Fibroblast of lung (primary cell): ENCODE measurements at regions not wholly inside any gene's neighbourhood (a gene's known extent, or its start where the extent isn't known, plus 50 kb on each side); places are given as distances from the start of the nearest gene placed in this dataset.

Source experiments
- DNase-seq, 2 donors: peaks; one replicate each; pipeline versions ENCODE4 v3.0.0 to v3.0.0-alpha.2; 2010; ENCODE audit warnings: low read depth in 2 of 2
- H2AFZ ChIP-seq: 2 replicates; pipeline ENCODE4 v1.5.1; 2012; ENCODE audit warnings: low read length, control low read depth, inconsistent platforms
- H3K27ac ChIP-seq: 2 replicates; pipeline ENCODE4 v1.5.1; 2011; ENCODE audit warnings: low read length, control low read depth; ENCODE audit not compliant: insufficient read depth
- H3K27me3 ChIP-seq: 2 replicates; pipeline ENCODE4 v1.5.1; 2011; ENCODE audit warnings: mild to moderate bottlenecking, low read length; ENCODE audit not compliant: control insufficient read depth, insufficient read depth
- H3K36me3 ChIP-seq: 2 replicates; pipeline ENCODE4 v1.5.1; 2011; ENCODE audit warnings: low read length; ENCODE audit not compliant: control insufficient read depth, insufficient read depth
- H3K4me1 ChIP-seq: 2 replicates; pipeline ENCODE4 v1.5.1; 2011; ENCODE audit warnings: low read length; ENCODE audit not compliant: control insufficient read depth, insufficient read depth; ENCODE audit errors: extremely low read depth
- H3K4me2 ChIP-seq: 2 replicates; pipeline ENCODE4 v1.5.1; 2011; ENCODE audit warnings: low read length, control low read depth; ENCODE audit not compliant: insufficient read depth; ENCODE audit errors: extremely low read depth
- H3K4me3 ChIP-seq, 4 experiments: fragments of 200-600 bp in 1 of 4; sonication (generic) in 1 of 4; replicated peaks in 1 of 4; 2 replicates each; pipeline ENCODE4 v1.5.1; 2011 to 2016; ENCODE audit warnings: low read length in 4 of 4, low read depth in 3 of 4, mild to moderate bottlenecking in 3 of 4, control low read depth in 2 of 4, inconsistent platforms in 1 of 4, mixed read lengths in 1 of 4; ENCODE audit not compliant: insufficient read depth in 1 of 4; ENCODE audit errors: control extremely low read depth in 1 of 4
- H3K79me2 ChIP-seq: 2 replicates; pipeline ENCODE4 v1.5.1; 2012; ENCODE audit warnings: mild to moderate bottlenecking, low read length, inconsistent platforms; ENCODE audit not compliant: control insufficient read depth, insufficient read depth
- H3K9ac ChIP-seq: 2 replicates; pipeline ENCODE4 v1.5.1; 2011; ENCODE audit warnings: mild to moderate bottlenecking, low read length, control low read depth; ENCODE audit not compliant: insufficient read depth
- H3K9me3 ChIP-seq: 2 replicates; pipeline ENCODE4 v1.5.1; 2012; ENCODE audit warnings: low read depth, low read length; ENCODE audit not compliant: control insufficient read depth, insufficient read depth
- H4K20me1 ChIP-seq: 2 replicates; pipeline ENCODE4 v1.5.1; 2011; ENCODE audit warnings: low read length; ENCODE audit not compliant: control insufficient read depth, insufficient read depth; ENCODE audit errors: extremely low read depth
- EZH2 ChIP-seq: IDR thresholded peaks from 2 replicates; pipeline ENCODE4 v1.5.1; 2012; ENCODE audit warnings: low read length, control low read depth, mild to moderate bottlenecking; ENCODE audit errors: missing control alignments
- TF ChIP-seq, protein P1 (sequence below), 2 donors: IDR thresholded peaks in 1 of 2; conservative IDR thresholded peaks in 1 of 2; 1 replicate in 1 of 2; 2 replicates in 1 of 2; pipeline ENCODE4 v1.5.1; 2011 to 2012; ENCODE audit warnings: low read length in 2 of 2, control low read depth in 1 of 2, inconsistent platforms in 1 of 2, low read depth in 1 of 2, mild to moderate bottlenecking in 1 of 2

DNA sequence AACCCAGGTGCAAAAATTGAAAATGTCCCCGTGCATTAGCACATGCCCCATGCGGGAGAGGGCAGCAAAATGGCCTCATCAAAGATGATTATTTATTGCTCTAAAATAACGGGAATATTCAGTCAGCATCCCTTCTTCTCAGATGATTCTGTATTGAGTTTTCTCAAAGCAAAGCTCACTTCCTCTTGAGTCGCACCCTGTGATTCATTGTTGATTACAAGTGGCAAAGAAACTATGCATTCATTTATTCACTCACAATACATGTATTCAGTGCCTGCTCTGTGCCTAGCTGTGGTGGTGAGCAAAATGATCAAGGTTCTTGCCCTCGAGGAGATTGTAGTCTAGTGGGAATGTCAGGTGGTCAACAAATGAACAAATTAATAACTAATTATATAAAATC lies 226.0 kb upstream of the KAZN start:
- H3K79me2 ChIP-seq, result no peaks in the 10 kb centered on the region
- TF ChIP-seq EZH2, result no peak
- TF ChIP-seq, protein P1, sequence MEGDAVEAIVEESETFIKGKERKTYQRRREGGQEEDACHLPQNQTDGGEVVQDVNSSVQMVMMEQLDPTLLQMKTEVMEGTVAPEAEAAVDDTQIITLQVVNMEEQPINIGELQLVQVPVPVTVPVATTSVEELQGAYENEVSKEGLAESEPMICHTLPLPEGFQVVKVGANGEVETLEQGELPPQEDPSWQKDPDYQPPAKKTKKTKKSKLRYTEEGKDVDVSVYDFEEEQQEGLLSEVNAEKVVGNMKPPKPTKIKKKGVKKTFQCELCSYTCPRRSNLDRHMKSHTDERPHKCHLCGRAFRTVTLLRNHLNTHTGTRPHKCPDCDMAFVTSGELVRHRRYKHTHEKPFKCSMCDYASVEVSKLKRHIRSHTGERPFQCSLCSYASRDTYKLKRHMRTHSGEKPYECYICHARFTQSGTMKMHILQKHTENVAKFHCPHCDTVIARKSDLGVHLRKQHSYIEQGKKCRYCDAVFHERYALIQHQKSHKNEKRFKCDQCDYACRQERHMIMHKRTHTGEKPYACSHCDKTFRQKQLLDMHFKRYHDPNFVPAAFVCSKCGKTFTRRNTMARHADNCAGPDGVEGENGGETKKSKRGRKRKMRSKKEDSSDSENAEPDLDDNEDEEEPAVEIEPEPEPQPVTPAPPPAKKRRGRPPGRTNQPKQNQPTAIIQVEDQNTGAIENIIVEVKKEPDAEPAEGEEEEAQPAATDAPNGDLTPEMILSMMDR (conservative IDR thresholded peaks at IDR 0.05 in 1 of 2, IDR thresholded peaks at IDR 0.05 in 1 of 2; ENCODE audit: low read depth in 1 of 2, low read length in 2 of 2), result no peak
- H2AFZ ChIP-seq, result no peak overlapping the region
- H3K4me3 ChIP-seq, result no peak overlapping the region
- no peaks in the 10 kb centered on the region for H3K4me1 ChIP-seq
- H3K9ac ChIP-seq, result no peak overlapping the region
- H3K9me3 ChIP-seq, result no peaks in the 10 kb centered on the region
- DNase-seq, result no peak
- H3K4me2 ChIP-seq, result no peak overlapping the region
- no peaks in the 10 kb centered on the region for H3K27me3 ChIP-seq
- no peaks in the 10 kb centered on the region for H3K36me3 ChIP-seq
- no peak overlapping the region for H3K27ac ChIP-seq
- no peaks in the 10 kb centered on the region for H4K20me1 ChIP-seq

DNA sequence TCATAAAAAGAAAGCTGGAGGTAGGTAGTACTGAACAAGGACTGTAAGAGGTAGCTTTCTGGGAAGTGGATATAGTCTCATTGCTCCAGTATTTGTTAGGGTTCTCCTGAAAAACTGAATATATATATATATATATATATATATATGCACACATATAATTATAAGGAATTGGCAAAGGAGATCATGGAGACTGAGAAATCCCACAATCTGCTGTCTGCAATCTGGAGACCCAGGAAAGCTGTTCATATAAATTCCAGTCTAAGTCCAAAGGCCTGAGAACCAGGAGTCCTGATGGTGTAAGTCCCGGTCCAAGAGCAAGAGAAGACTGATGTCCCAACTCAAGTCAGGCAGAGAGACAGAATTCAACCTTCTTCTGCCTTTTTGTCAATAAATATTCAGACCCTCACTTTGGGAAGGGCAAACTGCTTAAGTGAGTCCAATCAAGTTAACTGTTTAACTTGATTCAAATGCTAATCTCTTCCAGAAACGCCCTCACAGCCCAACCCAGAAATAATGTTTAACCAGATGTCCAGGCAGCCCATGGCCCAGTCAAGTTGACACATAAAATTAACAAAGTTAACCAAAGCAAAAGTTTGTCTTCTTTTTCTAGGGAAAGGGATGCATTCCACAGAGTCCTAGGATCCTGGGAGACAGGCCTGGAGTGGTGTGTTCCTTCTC lies 225.3 kb upstream of the KAZN start:
- H2AFZ ChIP-seq, result no peak overlapping the region
- no peaks in the 10 kb centered on the region for H3K9me3 ChIP-seq
- no peak overlapping the region for H3K4me3 ChIP-seq
- H3K9ac ChIP-seq, result no peak overlapping the region
- no peak overlapping the region for H3K4me2 ChIP-seq
- H3K4me1 ChIP-seq, result no peaks in the 10 kb centered on the region
- no peaks in the 10 kb centered on the region for H3K27me3 ChIP-seq
- H3K36me3 ChIP-seq, result no peaks in the 10 kb centered on the region
- TF ChIP-seq, protein P1 (conservative IDR thresholded peaks at IDR 0.05 in 1 of 2, IDR thresholded peaks at IDR 0.05 in 1 of 2; ENCODE audit: low read depth in 1 of 2, low read length in 2 of 2), result no peak
- TF ChIP-seq EZH2, result no peak
- no peak for DNase-seq
- no peaks in the 10 kb centered on the region for H3K79me2 ChIP-seq
- H3K27ac ChIP-seq, result no peak overlapping the region
- no peaks in the 10 kb centered on the region for H4K20me1 ChIP-seq

DNA sequence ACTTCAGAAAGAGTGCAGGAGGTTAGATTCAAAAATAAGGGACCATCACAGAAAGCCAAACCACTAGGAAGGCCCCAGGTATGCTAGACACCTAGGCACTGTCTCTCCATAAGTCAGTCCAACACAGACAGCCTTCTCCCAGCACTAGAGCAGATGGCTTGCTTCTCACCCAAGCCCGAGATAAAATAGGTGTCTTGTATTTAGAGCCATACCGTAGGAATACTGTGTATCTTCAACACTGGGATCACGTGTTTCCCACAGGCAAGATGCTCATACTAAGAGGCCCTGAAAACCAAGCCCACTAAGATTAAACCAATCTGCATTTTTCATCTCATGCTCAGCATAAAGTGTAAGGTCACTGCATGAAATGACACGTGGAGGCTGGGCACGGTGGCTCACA lies 223.3 kb upstream of the KAZN start:
- Histone ChIP-seq H3K36me3 (no peaks in the 10 kb centered on the region), H3K4me2 (no peak overlapping the region), H3K27ac (no peak overlapping the region), H3K9me3 (no peaks in the 10 kb centered on the region), H3K9ac (no peak overlapping the region), H4K20me1 (no peaks in the 10 kb centered on the region), H2AFZ (no peak overlapping the region), H3K27me3 (no peaks in the 10 kb centered on the region), H3K79me2 (no peaks in the 10 kb centered on the region), H3K4me3 (no peak overlapping the region), H3K4me1 (no peaks in the 10 kb centered on the region)
- TF ChIP-seq, protein P1 (conservative IDR thresholded peaks at IDR 0.05 in 1 of 2, IDR thresholded peaks at IDR 0.05 in 1 of 2; ENCODE audit: low read depth in 1 of 2, low read length in 2 of 2), result no peak
- no peak for TF ChIP-seq EZH2
- no peak for DNase-seq
